Renal pelvis (tissue), 1 donor: ENCODE measurements at regions not wholly inside any gene's neighbourhood (a gene's known extent, or its start where the extent isn't known, plus 50 kb on each side); places are given as distances from the start of the nearest gene placed in this dataset.
"Not testable (repeated sequence)": the region's sequence is repeated elsewhere in the genome, so short reads cannot be mapped to it uniquely, and the experiment has no call there.

Experiments used
- DNase-seq: peaks from one replicate; pipeline ENCODE4 v3.0.0-alpha.2; 2013

DNA sequence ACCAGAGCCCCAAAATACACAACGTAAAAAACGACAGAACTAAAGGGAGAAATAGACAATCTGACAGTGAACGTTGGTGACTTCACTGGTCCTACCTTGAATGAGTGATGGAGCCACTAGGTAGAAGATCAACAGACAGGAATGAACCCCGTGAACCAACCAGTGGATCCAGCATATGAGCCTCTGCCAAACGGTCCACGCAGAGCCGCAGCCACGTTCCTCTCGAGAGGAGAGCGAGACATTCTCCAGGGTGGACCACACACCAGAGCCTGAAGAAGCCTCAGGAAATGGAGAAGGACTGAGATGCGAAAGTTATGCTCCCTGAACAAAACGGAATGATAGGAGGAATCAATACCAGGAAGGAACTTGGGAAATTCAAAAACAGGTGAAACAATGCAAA lies 178.4 kb downstream of the RTP5 start:
- DNase-seq, result no peak

DNA sequence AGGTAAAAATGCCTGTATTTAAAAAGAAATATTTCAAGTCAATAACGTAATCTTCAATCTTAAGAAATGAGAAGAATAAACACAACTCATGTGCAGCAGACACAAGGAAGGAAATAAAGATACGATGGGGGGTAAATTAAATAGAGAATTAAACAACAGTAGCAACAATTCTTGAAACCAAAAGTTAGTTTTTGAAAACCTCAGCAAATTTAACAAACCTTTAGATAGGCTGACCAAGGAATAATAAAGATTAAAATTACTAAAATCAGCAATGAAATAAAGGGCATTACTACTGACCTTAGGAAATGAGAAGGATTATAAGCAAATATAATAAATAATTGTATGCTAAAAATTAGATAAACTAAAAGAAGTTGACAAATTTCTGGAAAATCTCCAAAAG lies 178.9 kb downstream of the RTP5 start:
- DNase-seq, result no peak

DNA sequence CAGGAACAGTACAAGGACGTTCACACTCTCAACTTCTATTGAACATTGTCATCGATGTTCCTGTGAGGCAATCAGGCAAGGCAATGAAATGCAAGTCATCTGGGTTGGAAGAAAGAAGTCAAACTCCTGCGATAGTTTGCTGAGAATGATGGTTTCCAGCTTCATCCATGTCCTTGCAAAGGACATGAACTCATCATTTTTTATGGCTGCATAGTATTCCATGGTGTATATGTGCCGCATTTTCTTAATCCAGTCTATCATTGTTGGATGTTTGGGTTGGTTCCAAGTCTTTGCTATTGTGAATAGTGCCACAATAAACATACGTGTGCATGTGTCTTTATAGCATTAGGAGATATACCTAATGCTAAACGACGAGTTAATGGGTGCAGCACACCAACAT lies 180.0 kb downstream of the RTP5 start:
- DNase-seq, result not testable (repeated sequence)

DNA sequence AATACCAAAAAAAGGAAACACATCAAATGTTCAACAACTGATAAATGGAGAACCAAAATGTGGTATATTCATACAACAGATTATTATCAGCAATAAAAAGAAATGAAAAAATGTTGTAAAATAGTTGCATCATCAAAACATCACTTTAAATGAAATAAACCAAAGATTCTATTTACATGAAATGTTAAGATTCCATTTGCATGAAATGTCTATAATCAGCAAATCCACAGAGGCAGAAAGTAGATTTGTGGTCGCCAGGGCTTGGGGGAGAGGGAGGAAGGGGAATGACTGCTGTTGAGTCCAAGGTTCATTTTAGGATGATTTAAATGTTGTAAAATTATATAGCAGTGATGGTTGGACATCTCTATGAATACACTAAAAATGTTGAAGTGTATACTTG lies 181.9 kb downstream of the RTP5 start:
- DNase-seq, result no peak

DNA sequence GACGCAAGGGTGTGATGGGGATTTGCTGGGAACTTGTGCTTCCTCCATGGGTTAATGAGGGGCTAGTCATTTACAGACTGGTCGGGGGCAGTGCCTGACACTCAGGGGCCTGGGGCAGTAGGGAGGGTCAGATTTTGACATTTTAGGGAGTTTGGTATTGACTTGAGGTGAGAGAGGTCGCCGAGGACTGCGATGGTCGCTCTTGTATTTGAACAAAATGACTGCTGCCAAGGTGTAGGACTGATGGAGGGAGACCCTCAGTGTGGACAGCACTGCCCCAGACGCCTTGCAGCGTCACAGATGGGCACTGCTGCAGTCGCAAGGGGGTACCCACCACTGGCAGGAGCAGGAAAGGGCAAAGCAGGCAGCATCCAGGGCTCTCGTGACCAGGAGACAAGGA lies 182.9 kb downstream of the RTP5 start:
- DNase-seq, result no peak

DNA sequence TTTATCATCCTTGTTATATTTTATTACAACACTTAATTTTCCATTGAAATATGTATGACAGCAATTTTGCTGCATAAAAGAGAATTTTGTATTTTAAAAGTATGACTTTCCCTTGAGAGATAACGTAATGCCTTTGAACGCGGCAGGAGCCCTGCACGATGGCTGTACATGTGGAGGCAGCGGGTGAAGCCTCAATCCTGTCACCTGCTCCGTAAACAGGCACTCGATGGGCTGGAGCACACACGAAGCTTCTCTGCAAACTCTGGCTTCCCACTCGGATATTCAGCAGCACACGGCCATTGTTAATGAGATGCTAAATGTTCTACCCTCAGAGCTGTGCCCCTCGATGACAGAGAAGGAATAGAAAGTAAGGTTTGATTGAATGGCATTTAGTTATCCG lies 184.4 kb downstream of the RTP5 start:
- DNase-seq, result no peak

DNA sequence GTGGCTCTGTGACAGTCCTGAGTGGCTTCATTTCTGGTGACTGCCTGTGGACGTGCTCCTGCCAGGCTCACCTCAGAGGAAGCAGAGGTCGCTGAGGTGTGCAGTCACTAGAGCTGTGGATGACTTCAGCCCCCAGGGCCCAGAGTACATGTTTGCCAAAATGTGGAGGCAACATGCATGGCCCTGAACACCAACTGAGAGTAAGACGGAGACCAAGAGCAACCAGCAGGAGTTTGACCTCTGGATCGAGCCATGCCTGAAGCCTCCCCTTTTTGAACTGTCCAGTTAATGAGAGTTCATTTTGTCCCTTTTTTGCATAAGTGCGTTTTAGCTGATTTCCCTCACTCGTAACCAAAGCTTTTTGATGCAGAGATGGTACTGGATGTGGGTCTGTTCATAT lies 184.9 kb downstream of the RTP5 start:
- no peak for DNase-seq

DNA sequence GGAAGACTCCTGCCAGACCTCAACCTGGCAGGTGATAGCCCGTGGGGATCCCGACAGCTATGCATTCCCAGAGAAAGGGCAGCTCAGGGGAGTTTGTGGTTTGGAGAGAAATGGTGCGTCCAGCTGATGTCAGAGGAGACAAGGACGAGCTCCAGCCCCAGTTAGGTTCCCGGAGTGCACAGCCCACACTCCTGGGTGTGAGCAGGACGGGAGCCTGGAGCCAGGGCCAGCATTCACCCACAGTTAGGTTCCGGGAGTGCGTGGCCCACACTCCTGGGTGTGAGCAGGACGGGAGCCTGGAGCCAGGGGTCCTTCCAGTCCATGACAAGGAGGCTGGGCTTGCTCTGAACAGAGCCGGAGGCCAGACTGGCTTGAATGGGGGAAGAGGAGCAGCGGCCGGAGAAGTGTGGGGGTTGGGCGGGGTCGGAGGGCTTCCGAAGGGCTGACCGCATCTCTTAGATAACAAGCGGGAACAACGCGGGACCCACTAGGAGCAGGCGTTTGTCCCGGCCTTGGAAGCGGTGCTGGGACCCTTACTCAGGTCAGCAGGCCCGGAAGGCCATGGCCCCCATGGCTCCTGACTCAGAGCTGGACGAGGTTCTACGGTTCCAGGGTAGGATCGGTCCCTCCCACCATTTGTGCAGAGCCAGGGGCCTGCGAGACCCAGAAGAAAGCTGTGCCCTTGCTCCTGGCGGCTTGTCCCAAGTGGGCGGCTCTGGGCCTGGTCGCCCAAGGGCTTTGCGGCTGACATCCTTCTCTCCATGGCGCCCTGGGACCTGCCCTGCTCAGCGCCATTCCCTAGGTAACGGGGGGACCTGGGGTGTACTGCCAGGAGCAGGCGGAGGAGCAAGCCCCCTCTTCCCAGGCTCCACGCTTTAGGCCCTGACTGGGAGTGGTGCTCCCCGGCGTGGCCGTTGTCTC lies 185.6 kb downstream of the RTP5 start:
- no peak for DNase-seq

DNA sequence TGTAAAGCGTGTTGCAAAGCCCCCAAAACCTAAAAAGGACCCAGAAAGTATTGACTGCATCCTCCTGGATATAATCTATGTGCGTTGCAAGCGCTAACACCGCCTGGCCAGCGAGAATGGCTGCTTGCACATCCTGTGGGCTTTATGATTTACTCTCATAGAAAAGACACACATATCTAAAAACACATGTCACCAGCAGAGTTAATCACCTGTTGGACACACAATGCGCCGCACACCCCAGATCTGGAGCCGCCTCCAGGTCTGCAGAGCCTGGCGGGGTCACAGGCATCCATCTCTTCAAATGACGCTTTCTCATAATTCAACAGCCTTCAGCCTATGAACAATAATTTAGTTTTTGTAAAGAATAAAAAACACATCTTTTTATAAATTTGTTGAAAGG lies 186.5 kb downstream of the RTP5 start:
- no peak for DNase-seq

DNA sequence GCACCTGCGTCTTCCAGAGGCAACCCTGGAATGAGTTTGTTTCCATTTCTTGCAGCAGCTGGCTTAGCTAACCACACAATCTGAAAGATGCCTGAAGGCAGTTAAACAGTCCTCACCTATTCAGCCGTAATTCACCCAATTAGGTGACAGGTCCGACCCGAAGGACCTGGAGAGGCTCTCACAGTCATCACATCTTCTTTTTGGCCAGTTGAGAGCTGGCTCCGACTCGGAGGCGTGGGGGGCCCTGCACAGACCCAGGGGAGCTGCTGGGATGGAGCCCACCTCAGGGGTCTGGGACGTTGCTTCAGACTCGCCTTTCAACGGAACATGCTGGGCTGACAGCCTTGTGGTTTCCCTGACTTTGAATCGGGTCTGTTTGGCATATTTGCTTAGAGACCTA lies 187.3 kb downstream of the RTP5 start:
- no peak for DNase-seq

DNA sequence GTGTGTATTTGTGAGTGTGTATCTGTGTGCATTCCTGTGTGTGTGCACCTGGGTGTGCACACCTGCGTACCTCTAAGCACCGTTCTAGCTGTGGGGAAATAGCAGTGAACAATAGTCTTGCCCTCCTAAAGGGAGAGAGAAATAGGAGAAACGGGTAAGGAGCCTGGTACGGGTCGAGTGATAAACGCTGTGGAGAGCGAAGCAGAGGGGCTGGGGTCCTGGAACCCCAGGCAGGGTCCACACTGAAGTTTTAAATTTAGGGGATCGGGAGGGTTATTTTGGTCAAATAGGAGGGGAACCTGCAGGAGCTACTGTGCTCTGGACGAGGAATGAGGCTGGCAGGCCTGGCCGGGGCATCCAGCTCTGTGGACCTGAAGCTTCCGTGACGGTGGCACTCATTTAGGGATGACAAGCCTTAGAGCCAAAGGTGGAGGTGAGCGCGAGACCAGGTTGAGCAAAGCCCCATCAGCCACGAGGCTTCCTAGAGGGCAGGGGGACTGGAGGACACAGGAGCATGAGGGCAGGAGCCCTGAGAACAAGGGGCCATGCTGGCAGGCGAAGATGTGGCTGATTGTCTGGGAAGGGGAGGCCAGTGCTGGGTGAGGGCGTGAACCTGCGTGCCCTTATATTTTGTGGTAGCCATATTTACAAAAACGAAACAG lies 188.0 kb downstream of the RTP5 start:
- DNase-seq, result no peak

DNA sequence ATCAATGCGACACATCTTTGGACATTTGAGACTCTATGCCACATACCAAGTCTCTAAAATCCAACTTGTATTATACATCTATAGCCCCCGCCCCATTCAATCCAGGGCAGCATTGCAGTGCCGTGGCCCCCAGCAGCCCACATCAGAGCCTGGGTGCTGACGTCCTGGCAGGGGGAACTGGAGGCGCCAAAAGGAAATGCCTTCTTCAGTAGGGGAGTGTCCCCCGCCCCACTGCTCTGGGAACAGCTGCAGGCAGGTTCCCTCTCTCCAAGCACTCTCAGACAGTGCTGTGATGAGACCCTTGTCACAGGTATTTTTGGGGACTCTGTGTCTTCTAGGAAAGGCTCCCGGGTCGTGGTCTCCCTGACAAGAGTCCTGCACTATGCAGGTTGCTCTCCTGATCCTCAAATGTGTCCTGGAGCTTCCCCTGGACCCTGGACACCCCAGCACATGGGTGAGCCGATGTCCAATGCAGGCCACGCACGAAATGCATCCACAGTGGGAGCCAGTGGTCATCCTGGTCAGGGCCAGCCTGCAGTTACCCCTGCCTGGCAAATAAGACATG lies 188.7 kb downstream of the RTP5 start:
- no peak for DNase-seq

DNA sequence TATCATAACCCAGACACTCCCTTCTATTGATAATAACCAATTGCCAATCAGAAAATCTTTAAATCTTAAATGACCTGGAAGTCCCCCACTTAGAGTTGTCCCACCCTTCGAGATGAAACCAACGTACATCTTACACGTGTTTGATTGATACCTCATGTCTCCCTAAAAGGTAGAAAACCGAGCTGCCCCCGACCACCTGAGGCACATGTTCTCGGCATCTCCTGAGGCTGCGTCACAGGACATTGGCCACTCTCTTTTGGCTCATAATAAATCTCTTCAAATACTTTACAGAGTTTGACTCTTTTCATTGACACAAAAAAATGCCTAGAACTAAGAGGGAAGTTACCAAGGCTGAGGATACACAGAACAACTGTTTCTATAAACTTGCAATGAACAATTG lies 190.0 kb downstream of the RTP5 start:
- DNase-seq, result no peak

DNA sequence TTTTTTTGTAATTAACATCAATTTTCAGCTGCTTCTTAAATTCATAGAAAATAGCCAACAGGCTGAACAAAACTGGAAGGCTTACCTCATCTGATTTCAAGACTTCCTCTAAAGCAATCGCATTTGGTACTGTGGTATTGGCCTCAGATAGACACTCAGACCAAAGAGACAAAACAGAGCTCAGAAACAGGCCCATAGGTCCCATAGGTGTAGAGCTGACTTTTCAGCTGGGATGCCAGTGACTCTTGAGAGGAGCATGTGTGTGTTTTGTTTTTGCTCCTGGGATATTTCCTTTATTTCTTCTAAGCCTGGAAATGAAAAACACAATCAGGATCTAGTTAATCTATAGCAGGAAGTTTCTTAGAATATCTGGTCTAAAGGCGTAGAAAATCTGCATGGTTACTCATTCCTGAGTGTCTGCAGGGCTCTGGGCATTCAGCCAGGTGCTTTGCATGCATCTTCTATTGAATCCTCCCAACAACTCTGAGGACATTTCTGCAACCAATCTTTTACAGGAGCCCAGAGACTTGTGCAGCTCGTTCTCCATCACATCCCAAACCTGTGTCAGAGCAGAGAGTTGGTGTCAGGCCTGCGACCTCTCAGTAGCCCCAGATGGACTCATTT lies 190.8 kb downstream of the RTP5 start:
- no peak for DNase-seq

DNA sequence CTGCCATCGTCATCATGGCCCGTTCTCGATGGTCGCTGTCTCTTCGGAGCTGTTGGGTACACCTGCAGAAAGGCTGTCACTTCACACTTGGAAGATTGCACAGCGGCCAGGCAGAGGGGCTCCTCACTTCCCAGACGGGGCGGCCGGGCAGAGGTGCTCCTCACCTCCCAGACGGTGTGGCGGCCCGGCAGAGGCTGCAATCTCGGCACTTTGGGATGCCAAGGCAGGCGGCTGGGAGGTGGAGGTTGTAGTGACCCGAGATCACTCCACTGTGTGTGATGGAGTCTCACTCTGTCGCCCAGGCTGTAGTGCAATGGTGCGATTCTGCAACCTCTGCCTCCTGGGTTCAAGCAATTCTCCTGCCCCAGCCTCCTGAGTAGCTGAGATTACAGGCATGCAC lies 192.4 kb downstream of the RTP5 start:
- DNase-seq, result not testable (repeated sequence)

DNA sequence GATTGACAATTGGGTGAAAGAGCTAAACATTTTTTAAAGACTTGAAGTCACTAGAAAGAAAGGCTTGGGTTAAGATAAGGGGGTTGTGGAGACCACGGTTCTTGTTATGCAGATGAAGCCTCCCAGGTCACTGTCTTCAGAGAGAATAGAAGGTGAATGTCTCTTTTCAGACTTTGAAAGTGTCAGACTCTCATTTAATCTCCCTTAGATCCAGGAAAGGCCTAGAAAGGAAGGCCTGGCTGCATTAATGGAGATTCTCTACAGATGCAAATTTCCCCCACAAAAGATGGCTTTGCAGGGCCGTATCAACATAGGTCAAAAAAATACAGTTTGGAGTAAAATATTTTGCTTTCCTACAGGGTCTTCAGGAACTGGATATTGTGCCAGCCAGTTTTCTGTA lies 193.9 kb downstream of the RTP5 start:
- DNase-seq, result no peak

DNA sequence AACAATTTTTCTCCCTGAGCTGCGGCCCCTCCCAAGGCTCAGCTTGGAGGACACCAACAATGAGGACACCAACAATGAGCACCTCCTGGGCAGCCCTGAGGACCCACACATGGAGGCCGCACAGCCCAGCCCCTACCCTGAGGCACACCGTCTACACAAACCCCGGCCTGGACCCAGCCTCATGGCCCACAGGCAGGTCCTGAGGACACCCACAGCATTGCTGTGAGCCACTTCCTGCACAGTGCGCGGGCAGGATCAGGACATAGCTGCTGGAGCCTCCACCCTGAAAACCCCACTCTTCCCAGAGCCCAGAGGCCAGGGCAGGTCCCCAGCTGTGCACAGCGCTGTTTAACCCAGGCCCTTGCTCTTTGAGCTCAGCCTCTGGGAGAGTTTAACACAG lies 194.3 kb downstream of the RTP5 start:
- DNase-seq, result no peak

DNA sequence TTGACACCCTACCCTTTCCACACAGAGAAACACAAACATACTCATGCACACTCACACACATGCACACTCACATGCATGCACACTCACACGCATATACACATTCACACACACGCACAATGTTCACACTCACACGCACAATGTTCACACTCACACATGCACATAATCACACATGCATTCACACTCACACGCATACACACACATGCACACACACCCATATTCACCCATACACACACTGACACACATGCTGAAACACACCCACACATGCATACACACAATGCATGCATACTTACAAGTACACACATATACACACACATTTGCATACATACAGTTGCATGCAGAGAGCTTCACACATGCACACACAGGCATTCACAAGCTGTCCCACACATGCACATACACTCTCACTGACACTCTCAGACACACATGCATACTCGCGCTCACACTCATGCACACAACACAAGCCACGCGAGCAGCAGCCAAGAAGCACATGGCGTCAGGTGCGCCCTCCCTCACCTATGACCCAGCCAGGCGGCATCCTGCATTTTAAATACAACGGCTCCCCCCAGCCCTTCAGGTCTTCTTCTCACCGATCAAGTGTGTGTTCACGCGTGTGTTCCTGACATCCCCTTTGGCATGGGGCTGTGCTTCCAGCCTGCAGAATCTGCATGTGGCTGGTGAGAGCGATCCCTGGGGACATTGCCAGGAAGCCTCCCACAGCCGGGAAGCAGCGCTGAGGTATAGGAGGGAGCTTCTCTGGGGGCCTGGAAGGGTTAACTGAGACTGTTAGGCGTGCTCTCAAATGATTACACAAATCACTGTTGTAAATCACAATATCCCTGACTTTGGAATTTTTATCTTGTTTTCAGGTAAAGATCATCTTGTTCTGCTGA lies 195.1 kb downstream of the RTP5 start:
- no peak for DNase-seq

DNA sequence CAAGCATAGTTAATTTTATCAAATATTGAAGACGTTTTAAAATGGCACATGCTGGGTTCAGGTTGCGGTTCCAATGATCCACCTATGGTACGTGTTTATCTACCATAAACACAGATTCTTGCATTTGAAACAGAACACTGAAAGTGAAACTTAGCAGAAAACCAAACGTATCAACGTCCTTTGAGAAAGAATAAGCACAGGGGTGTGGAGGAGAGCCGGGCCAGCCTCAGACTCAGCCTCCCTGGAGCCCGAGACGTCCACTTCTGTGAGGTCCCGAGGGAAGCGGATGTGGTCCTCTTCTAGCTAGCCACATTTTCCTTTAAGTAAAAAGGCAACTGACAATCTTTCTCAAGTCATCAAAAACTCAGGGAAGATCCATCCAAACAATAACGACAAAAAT lies 195.9 kb downstream of the RTP5 start:
- DNase-seq, result no peak

DNA sequence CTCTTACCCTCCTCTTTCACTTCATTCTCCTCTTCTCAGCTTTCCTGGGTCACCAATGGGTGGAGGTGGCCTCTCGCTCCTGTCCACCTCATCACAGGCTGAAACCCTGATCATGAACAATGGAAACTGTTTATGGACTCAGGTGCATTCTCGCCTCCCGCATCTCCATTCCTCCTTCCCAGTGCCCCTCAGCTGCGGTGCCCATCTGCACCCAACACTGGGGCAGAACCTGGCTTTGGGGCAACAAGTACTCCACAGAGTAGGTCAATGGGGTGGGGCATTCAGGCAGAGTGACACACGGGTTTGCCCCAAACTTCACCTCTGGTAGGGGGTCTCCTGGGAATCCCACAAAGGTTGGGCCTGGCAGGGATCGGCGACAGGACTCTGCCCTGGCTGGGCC lies 199.5 kb downstream of the RTP5 start:
- no peak for DNase-seq

DNA sequence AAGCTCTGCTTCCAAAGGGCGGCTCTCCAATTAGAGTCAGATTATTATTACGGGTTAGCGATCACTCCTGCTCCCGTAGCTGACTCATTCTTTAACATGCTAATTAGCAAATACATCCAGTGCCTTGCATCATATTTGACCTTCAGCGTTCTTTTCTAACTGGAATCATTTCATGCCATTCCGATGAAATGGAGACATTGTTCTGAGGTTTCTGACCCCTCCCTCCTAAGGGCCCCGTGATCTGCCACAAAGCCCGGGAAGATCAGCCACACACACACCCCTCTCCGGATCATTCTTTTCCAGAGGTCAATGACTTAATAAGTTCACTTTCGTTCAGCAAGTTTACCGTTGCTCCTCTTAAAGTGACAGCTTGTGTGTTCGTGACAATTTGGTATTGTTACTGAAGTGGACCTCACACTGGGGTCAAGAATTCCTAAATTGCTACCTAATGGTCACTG lies 200.4 kb downstream of the RTP5 start:
- not testable (repeated sequence) for DNase-seq

DNA sequence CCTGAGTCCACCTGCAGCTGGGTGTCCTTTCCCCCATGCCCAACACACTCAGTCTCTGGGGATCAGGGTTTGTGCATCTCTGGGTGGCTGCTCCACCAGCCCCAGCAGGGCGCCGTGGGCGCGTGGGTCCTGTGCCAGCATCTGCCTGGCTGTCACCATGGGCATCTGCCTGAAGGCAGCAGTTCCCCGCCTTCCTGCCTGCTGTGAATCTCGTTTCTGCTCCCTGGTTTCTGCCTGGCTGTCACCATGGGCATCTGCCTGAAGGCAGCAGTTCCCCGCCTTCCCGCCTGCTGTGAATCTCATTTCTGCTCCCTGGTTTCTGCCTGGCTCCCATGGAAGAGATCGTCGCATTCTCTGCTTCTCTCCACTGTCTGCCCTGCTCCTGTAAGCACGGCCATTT lies 201.2 kb downstream of the RTP5 start:
- DNase-seq, result not testable (repeated sequence)
